NAMALWA (cell line): ENCODE measurements at regions not wholly inside any gene's neighbourhood (a gene's known extent, or its start where the extent isn't known, plus 50 kb on each side); places are given as distances from the start of the nearest gene placed in this dataset.

ENCODE experiments used
- DNase-seq: peaks from one replicate; pipeline ENCODE4 v3.0.0-alpha.2; 2015; ENCODE audit warnings: low spot score

DNA sequence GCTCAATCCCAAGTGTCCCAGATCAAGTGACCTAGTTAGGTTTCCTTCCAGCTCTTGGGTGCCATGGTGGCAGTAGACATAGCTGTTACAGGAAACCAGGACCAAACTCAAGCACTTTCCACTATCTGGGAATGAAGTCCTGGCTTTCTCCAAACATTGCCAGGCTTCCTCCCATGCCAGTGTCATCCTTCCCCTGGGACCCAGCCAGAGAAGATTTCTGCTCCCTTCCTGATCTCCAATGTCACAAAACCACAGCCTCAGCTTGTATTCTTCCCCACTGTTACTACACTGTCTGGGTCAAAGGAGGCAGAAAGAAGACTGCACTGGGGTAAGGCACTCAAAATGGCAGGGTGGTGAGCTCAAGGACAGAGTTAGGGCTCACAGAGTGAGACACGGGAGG is 347.1 kb downstream of the TNS1 start:
- DNase-seq: no peak

- no peak for DNase-seq
Measured at GRCh38 chr2:217654168-217654567, 348.6 kb downstream of the TNS1 start.

- DNase-seq: no peak
Measured at GRCh38 chr2:217652761-217653639, 349.8 kb downstream of the TNS1 start.

- peak; percentile 70 for DNase-seq
Measured at GRCh38 chr2:217650716-217651360, 352.0 kb downstream of the TNS1 start.

GRCh38 chr2:217650229-217650628 is 352.6 kb downstream of the TNS1 start:
- no peak for DNase-seq

DNA sequence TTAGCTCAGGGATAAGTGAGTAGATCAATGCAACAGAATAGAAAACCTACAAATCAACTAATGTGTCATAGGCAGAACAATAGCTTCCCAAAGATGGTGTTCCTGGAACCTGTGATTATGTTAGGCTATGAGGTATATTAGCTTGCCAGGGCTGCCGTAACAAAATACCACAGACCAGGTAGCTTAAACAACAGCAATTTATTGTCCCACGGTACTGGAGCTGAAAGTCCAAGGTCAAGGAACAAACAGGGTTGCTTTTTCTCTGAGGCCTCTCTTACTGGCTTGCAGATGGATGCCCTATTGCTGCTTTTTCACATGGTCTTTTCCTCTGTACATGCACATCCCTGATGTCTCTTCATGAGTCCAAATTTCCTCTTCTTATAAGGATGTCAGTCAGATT is 354.9 kb downstream of the TNS1 start:
- DNase-seq: no peak

DNA sequence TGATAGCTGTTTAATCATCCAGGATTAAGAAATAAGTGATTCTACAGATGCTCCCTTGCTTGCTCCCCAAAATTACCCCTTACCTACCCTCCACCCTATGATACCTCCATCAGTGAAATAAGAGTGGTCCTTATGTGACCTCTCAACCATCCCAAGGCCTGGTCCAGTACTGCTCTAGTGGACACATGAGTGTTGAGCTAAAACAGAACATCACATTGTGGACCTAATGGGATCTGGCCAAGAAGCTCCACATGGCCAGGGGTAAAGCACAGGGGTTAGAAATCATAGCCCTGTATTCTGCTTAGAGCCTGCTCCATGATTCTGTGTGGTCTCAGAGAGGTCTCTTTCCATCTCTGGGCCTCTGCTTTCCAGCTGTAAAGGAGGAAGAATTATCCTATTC is 355.6 kb downstream of the TNS1 start:
- no peak for DNase-seq

- no peak for DNase-seq
Measured at GRCh38 chr2:217645896-217646295, 356.9 kb downstream of the TNS1 start.

GRCh38 chr2:217643789-217644301 is 358.9 kb downstream of the TNS1 start:
- no peak for DNase-seq

GRCh38 chr2:217642944-217643343 is 359.9 kb downstream of the TNS1 start:
- DNase-seq: no peak

DNA sequence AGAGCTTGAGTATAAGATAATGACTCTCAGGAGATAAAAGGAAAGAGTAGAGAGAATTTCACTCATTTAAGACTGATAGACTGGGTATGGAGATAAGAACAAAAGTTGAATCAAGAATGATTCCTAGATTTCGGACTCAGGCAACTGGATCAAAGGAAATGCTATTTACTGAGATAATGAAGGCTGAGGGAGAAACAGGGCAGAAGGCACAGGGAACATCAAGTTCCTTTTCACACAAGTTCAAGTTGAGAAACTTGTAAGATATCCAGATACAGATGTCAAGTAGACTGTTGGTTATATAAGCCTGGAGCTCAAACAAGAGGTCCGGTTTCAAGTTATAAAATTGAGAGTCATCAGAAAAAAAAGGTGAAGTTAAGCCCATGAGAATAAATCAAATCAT is 360.8 kb downstream of the TNS1 start:
- no peak for DNase-seq

GRCh38 chr2:217639481-217639880 is 363.3 kb downstream of the TNS1 start:
- DNase-seq: no peak

- no peak for DNase-seq
Measured at GRCh38 chr2:217638533-217638932, 364.3 kb downstream of the TNS1 start.

DNA sequence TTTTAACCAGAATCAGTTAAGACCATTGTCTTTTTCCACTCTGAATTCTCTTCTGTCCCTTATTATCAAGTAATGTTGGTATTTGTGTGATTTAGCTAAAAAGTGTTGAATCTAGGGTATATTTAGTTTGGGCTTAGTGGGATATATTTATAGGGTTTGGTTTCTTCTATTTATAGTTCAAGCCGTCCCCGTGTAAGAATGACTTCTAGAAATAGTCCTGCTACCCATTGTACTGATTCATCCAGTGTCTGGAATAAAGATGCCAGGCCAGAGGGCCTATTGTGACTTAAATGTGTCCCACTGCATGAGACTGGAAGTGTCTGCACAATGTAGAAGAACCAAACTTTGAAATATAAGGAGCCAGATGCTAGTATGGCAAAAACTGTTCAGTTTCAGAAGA is 364.8 kb downstream of the TNS1 start:
- DNase-seq: no peak

- no peak for DNase-seq
Measured at GRCh38 chr2:217636991-217637561, 365.7 kb downstream of the TNS1 start.

GRCh38 chr2:217636578-217636977 is 366.2 kb downstream of the TNS1 start:
- DNase-seq: no peak

DNA sequence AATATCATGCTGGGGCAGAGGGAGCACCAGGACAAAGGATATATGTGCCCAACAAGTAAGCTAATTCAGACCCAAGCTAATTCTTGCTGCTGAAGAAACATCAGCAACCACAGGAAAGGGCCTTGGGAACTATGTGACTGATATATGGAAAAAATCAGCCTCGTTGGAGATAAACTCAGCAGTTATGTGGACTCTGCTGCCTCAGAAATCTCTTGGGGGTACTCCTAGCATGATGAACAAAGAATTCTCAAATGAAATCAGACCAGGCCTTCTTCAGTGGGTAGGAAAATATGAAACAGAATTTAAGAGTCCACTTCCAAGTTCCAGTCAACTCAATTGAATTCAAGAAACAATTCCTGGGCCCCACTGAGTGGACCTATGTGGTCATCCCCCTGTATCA is 367.9 kb downstream of the TNS1 start:
- no peak for DNase-seq

DNA sequence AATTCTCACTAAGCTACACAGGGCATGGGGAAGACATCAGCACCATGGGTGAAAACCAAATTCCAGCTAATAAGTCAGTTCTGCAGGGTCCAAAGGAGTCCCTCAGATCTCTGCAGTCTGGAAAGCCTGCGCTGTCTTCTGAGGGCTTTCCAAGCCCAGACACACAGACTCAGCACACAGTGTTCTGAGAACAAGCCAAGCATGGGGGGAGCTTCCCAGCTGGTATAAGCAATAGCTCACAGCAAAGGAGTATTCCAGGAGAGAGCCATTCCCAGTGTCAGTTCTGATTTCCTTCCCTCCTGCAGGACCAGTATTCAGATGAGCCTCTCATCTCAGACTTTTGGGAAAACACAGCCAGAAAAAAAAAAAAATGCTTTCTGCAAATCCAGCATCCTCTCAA is 370.8 kb downstream of the TNS1 start:
- no peak for DNase-seq

DNA sequence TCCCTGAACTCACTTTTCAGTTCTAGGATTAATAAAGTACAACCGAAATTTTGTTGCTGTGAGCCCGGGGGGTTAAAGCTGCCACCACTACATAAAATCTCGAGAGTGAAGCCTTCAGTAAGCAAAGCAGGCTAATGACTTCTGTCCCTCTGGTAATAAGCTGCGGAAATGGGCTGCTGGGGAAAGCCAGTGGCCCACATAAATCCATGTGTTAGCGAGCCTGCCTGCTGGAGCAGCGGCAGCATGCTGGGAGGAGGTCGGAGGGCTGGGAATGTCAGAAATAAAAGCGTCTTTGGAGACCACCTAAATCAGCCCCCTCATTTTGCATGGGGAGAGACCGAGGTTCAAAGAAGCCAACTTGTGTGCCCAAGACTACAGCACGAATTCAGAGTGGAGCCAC is 371.7 kb downstream of the TNS1 start:
- no peak for DNase-seq

DNA sequence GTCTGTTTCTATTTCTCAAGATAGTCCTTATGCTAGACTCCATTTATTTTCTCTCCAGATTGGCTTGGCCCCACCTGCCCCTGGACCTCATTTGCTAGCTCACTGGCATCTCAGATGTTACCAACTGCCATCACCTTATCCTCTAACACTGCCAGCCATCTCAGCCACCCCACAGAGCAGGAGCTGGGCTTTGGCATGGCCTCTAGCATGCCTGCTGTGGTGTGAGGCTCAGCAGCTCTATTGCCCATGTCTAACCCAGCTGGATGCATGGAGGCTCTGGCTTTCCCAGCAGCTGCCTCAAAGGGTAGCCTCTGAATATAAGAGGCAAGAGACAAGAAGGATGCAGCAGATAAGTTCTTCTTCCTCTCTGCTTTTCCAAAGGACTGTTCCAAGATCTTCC is 373.4 kb downstream of the TNS1 start:
- no peak for DNase-seq

DNA sequence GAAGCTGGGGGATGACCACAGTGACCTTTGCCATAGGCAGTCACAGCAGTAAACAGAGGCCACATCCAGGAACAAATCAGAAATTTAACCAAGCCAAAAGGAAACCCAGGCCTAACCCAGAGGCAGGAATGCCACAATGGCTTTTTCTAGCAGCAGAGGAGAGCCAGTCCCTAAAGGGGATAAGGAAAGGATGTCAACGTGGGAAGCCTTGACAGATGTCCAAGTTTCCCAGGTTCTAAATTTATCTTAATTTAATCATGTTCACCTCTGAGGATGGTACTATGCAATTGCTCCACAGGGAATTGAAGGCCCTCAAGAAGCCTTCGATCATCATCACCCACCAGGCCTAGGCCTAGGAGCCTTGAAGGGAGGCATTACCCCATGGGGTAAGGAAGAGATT is 374.7 kb downstream of the TNS1 start:
- no peak for DNase-seq

DNA sequence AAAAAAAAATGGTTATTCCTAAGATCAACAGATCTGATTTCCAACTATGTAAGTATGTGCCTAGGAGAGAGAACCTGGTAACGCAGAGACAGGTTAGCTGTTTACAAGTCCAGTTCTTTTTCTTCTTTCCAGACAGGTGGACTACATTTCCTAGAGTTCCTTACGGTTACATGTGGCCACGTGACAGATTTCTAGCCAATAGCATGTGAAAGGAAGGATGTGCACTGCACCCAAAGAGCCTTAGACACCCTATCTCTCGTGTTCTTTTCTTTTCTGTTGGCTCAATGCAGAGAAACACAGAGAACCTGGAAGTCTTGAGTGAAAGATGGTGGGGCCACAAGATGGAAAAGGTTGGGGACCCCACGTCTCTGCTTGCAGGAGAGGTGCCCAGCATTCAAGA is 375.9 kb downstream of the TNS1 start:
- DNase-seq: peak; percentile 9

- no peak for DNase-seq
Measured at GRCh38 chr2:217625557-217626169, 377.1 kb downstream of the TNS1 start.
